Liver (tissue), 8 donors: ENCODE measurements at regions not wholly inside any gene's neighbourhood (a gene's known extent, or its start where the extent isn't known, plus 50 kb on each side); places are given as distances from the start of the nearest gene placed in this dataset.

Experiments
- DNase-seq: peaks from one replicate; pipeline ENCODE4 v3.0.0-alpha.2; 2017; ENCODE audit warnings: low spot score
- H3K27ac ChIP-seq, 2 donors: one replicate each; pipeline ENCODE4 v1.7.0; 2013; ENCODE audit warnings: inconsistent platforms in 2 of 2, low read length in 2 of 2, control low read depth in 1 of 2, low read depth in 1 of 2, mild to moderate bottlenecking in 1 of 2
- H3K27me3 ChIP-seq, 4 donors: one replicate each; pipeline versions ENCODE4 v1.6.1 to v1.7.0; 2013; ENCODE audit warnings: low read length in 3 of 4, inconsistent platforms in 1 of 4, mild to moderate bottlenecking in 1 of 4, moderate library complexity in 1 of 4; ENCODE audit not compliant: control insufficient read depth in 4 of 4, insufficient read depth in 4 of 4
- H3K36me3 ChIP-seq, 4 donors: one replicate each; pipeline versions ENCODE4 v1.6.1 to v1.7.0; 2013; ENCODE audit warnings: low read length in 3 of 4, mild to moderate bottlenecking in 3 of 4, low read depth in 1 of 4, moderate library complexity in 1 of 4; ENCODE audit not compliant: control insufficient read depth in 4 of 4, insufficient read depth in 3 of 4
- H3K4me1 ChIP-seq, 4 donors: one replicate each; pipeline versions ENCODE4 v1.6.1 to v1.7.0; 2013; ENCODE audit warnings: low read length in 3 of 4, mild to moderate bottlenecking in 3 of 4, moderate library complexity in 1 of 4; ENCODE audit not compliant: control insufficient read depth in 4 of 4, insufficient read depth in 4 of 4
- H3K4me3 ChIP-seq, 3 donors: one replicate each; pipeline versions ENCODE4 v1.6.1 to v1.7.0; 2013; ENCODE audit warnings: low read length in 3 of 3, control low read depth in 1 of 3, low read depth in 1 of 3, mild to moderate bottlenecking in 1 of 3
- H3K9ac ChIP-seq, 2 donors: one replicate each; pipeline ENCODE4 v1.7.0; 2013; ENCODE audit warnings: low read length in 2 of 2, mild to moderate bottlenecking in 2 of 2, moderate library complexity in 2 of 2, control low read depth in 1 of 2, low read depth in 1 of 2
- H3K9me3 ChIP-seq, 4 donors: one replicate each; pipeline versions ENCODE4 v1.6.1 to v1.7.0; 2013; ENCODE audit warnings: low read length in 3 of 4; ENCODE audit not compliant: control insufficient read depth in 4 of 4
- ATF3 ChIP-seq: IDR thresholded peaks from 2 replicates; pipeline ENCODE4 v1.6.1; 2016; ENCODE audit warnings: antibody characterized with exemption
- CTCF ChIP-seq: fragments of 150-350 bp; IDR thresholded peaks from 2 replicates; pipeline ENCODE4 v1.5.1; 2017; ENCODE audit warnings: improper control_type of control experiment, low read depth, low read length; ENCODE audit not compliant: missing input control
- EGR1 ChIP-seq, 2 donors: IDR thresholded peaks; 2 replicates each; pipeline ENCODE4 v1.6.1; 2016 to 2018; ENCODE audit warnings: antibody characterized with exemption in 2 of 2, low read depth in 2 of 2
- FOXA1 ChIP-seq: IDR thresholded peaks from 2 replicates; pipeline ENCODE4 v1.6.1; 2016; ENCODE audit warnings: antibody characterized with exemption
- FOXA2 ChIP-seq: IDR thresholded peaks from 2 replicates; pipeline ENCODE4 v1.6.1; 2016; ENCODE audit warnings: antibody characterized with exemption
- GABPA ChIP-seq, 2 donors: IDR thresholded peaks in 1 of 2; conservative IDR thresholded peaks in 1 of 2; 2 replicates each; pipeline ENCODE4 v1.6.1; 2016; ENCODE audit warnings: antibody characterized with exemption in 2 of 2, mild to moderate bottlenecking in 1 of 2, moderate library complexity in 1 of 2
- HNF4A ChIP-seq, 2 donors: conservative IDR thresholded peaks; 2 replicates each; pipeline ENCODE4 v1.6.1; 2016; ENCODE audit warnings: antibody characterized with exemption in 2 of 2, mild to moderate bottlenecking in 2 of 2
- HNF4G ChIP-seq: IDR thresholded peaks from 2 replicates; pipeline ENCODE4 v1.6.1; 2016; ENCODE audit warnings: antibody characterized with exemption
- JUND ChIP-seq, 2 donors: IDR thresholded peaks; 2 replicates each; pipeline ENCODE4 v1.6.1; 2016; ENCODE audit warnings: antibody characterized with exemption in 2 of 2
- MAX ChIP-seq: IDR thresholded peaks from 2 replicates; pipeline ENCODE4 v1.6.1; 2016; ENCODE audit warnings: antibody characterized with exemption
- NR2F2 ChIP-seq: IDR thresholded peaks from 2 replicates; pipeline ENCODE4 v1.6.1; 2016; ENCODE audit warnings: antibody characterized with exemption
- RAD21 ChIP-seq, 2 donors: IDR thresholded peaks; 2 replicates each; pipeline ENCODE4 v1.6.1; 2016; ENCODE audit warnings: antibody characterized with exemption in 2 of 2, mild to moderate bottlenecking in 2 of 2
- REST ChIP-seq: IDR thresholded peaks from 2 replicates; pipeline ENCODE4 v1.6.1; 2016; ENCODE audit warnings: antibody characterized with exemption, mild to moderate bottlenecking
- RXRA ChIP-seq, 2 donors: IDR thresholded peaks; 2 replicates each; pipeline ENCODE4 v1.6.1; 2017 to 2018; ENCODE audit warnings: antibody characterized with exemption in 2 of 2, mild to moderate bottlenecking in 1 of 2
- SP1 ChIP-seq: IDR thresholded peaks from 2 replicates; pipeline ENCODE4 v1.6.1; 2018; ENCODE audit warnings: antibody characterized with exemption, mild to moderate bottlenecking
- TAF1 ChIP-seq: conservative IDR thresholded peaks from 2 replicates; pipeline ENCODE4 v1.6.1; 2016; ENCODE audit warnings: antibody characterized with exemption, mild to moderate bottlenecking
- YY1 ChIP-seq: IDR thresholded peaks from 2 replicates; pipeline ENCODE4 v1.6.1; 2016; ENCODE audit warnings: antibody characterized with exemption, mild to moderate bottlenecking
- ZBTB33 ChIP-seq: IDR thresholded peaks from 2 replicates; pipeline ENCODE4 v1.6.1; 2016; ENCODE audit warnings: antibody characterized with exemption
- WGBS: extraction: QIAGEN DNeasy Blood & Tissue Kit; methylation state at CpG from one replicate; pipeline ENCODE4 v1.1.7; 2013; 5-methylcytosine and 5-hydroxymethylcytosine counted together
- donor health status: healthy.
- donor health status: healthy.
- donor health status: healthy.
- donor health status: healthy.
- donor health status: healthy.

GRCh38 chr12:93007544-93007943 is 78.4 kb upstream of the EEA1 start:
- Histone ChIP-seq H3K4me1 (no peaks in the 10 kb centered on the region), H3K4me3 (no peak overlapping the region), H3K36me3 (no peaks in the 10 kb centered on the region), H3K27me3 (no peaks in the 10 kb centered on the region), H3K9ac (no peak overlapping the region), H3K27ac (no peak overlapping the region), H3K9me3 (no peaks in the 10 kb centered on the region)
- TF ChIP-seq EGR1 (IDR thresholded peaks at IDR 0.05; ENCODE audit: low read depth in 2 of 2) (no peak), SP1 (no peak), HNF4G (no peak), RXRA (IDR thresholded peaks at IDR 0.05) (no peak), JUND (IDR thresholded peaks at IDR 0.05) (no peak), CTCF (no peak), MAX (no peak), REST (no peak), ATF3 (no peak), NR2F2 (no peak), ZBTB33 (no peak), RAD21 (IDR thresholded peaks at IDR 0.05) (no peak), HNF4A (conservative IDR thresholded peaks at IDR 0.05) (no peak), GABPA (IDR thresholded peaks at IDR 0.05 in 1 of 2, conservative IDR thresholded peaks at IDR 0.05 in 1 of 2) (no peak), TAF1 (no peak), FOXA1 (no peak), FOXA2 (no peak), YY1 (no peak)
- WGBS = 54% methylated on average over 4 of the region's 4 CpGs
- no peak for DNase-seq
